ENCODE measurements at regions not wholly inside any gene's neighbourhood (a gene's known extent, or its start where the extent isn't known, plus 50 kb on each side); places are given as distances from the start of the nearest gene placed in this dataset.

DNA sequence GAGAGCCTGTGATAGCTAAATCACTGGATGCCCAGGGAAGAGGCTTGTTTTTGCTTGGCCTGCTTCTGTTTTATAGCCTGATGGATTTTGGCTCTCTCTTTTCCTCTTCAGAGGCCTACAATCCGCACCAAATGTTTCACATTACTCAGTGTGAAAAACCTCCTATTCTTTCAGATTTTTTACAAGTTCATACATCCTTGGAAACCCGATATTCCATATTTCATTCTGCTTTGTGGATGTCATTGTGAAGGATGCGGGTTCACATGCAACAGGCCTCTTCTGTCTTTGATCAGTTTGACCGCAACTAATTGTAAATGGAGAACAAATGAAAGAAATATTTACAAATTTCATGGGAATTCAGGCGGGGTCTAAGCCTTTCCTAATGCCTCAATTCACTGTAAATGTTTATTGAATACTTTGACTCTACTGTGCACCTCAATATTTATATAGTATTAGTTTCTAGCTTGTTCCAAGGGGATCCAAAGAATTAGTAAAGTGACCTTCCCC is 269.9 kb downstream of the DMRT2 start:
- Mint-ChIP-seq H3K27me3 (ENCODE audit: insufficient read depth) (no peaks in the 10 kb centered on the region; the same call in 1 of the 2 replicates), H3K27ac (no peak overlapping the region), H3K4me1 (ENCODE audit: low read depth) (no peaks in the 10 kb centered on the region), H3K9me3 (no peaks in the 10 kb centered on the region; the same call in none of the 2 replicates), H3K4me3 (no peak overlapping the region), H3K36me3 (ENCODE audit: low read depth) (no peaks in the 10 kb centered on the region)
- DNase-seq: no peak
- TF ChIP-seq, protein P1, sequence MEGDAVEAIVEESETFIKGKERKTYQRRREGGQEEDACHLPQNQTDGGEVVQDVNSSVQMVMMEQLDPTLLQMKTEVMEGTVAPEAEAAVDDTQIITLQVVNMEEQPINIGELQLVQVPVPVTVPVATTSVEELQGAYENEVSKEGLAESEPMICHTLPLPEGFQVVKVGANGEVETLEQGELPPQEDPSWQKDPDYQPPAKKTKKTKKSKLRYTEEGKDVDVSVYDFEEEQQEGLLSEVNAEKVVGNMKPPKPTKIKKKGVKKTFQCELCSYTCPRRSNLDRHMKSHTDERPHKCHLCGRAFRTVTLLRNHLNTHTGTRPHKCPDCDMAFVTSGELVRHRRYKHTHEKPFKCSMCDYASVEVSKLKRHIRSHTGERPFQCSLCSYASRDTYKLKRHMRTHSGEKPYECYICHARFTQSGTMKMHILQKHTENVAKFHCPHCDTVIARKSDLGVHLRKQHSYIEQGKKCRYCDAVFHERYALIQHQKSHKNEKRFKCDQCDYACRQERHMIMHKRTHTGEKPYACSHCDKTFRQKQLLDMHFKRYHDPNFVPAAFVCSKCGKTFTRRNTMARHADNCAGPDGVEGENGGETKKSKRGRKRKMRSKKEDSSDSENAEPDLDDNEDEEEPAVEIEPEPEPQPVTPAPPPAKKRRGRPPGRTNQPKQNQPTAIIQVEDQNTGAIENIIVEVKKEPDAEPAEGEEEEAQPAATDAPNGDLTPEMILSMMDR (IDR thresholded peaks at IDR 0.05): no peak

DNA sequence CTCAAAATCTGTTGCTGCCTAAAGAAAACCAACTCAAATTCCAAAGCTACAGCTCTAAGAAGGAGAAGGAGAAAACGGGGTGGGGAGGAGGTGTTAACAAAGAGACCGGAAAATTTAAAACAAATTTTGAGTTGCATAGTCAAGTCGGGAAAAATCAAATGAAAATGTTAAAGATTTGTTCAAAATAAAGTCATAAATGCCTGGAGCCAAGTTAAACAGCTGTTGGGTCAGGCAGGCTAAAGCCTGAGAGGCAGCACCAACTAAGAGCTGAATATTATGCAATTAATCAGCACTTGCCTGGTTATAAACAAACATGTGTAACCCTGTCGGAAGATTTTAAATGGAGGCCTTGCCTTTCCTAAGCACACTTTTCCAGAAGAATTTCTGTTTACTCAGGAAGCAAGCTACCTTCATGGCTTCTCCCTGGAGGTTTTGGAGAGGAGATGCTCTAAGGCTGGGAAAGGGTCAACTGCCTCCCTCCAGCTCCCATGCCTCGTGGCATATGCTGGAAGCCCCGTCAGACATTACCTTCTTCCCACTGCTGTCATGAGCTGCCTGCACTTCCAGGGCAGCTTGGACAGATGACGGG is 270.5 kb downstream of the DMRT2 start:
- Mint-ChIP-seq H3K4me3 (no peak overlapping the region), H3K27me3 (ENCODE audit: insufficient read depth) (no peaks in the 10 kb centered on the region; the same call in 1 of the 2 replicates), H3K27ac (no peak overlapping the region), H3K36me3 (ENCODE audit: low read depth) (no peaks in the 10 kb centered on the region), H3K4me1 (ENCODE audit: low read depth) (no peaks in the 10 kb centered on the region), H3K9me3 (no peaks in the 10 kb centered on the region; the same call in none of the 2 replicates)
- TF ChIP-seq, protein P1 (IDR thresholded peaks at IDR 0.05): no peak
- no peak for DNase-seq

DNA sequence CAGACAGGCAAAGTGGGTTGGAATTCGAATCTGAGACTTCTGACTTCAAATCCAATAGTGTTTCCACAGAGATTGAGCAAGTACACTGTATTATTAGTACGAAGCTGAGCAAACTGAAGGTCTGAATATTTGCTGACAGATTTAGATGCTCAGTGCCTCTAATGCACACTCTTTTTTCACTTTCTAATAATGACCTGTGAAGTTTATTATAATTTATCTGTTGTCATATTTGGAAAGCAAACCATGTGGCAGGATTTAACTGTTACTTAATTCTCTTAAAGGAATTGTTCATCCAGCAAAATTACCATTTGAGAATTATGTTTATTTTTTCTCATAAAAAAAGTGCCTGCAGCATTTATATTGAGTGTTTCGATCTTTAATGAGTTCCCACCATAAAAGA is 277.3 kb downstream of the DMRT2 start:
- Mint-ChIP-seq H3K27ac (no peak overlapping the region), H3K4me3 (no peak overlapping the region), H3K36me3 (ENCODE audit: low read depth) (no peaks in the 10 kb centered on the region), H3K4me1 (ENCODE audit: low read depth) (no peaks in the 10 kb centered on the region), H3K27me3 (ENCODE audit: insufficient read depth) (no peaks in the 10 kb centered on the region), H3K9me3 (no peaks in the 10 kb centered on the region; the same call in 1 of the 2 replicates)
- TF ChIP-seq, protein P1 (IDR thresholded peaks at IDR 0.05): no peak
- DNase-seq: no peak

DNA sequence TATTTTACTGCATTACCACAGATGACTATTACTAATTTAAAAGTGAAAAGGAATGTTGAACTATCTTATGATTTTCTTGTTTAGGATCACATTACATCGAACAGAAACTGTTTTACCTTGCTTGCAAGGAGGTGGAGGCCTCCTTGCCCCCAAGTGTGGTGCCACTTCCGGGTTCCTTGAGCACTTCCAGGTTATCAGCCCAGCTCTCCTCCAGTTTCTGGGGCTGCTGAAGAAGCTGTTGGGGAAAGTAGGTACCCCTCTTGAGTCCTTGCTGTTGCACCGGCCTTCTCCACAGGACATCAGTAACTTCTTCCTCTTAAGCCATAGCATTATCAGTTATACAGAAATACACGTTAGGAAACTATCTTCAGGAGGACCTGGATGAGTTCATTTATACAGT is 278.2 kb downstream of the DMRT2 start:
- Mint-ChIP-seq H3K9me3 (no peaks in the 10 kb centered on the region; the same call in 1 of the 2 replicates), H3K27ac (no peak overlapping the region), H3K4me3 (no peak overlapping the region), H3K4me1 (ENCODE audit: low read depth) (no peaks in the 10 kb centered on the region), H3K27me3 (ENCODE audit: insufficient read depth) (no peaks in the 10 kb centered on the region), H3K36me3 (ENCODE audit: low read depth) (no peaks in the 10 kb centered on the region)
- no peak for DNase-seq
- TF ChIP-seq, protein P1 (IDR thresholded peaks at IDR 0.05): no peak

DNA sequence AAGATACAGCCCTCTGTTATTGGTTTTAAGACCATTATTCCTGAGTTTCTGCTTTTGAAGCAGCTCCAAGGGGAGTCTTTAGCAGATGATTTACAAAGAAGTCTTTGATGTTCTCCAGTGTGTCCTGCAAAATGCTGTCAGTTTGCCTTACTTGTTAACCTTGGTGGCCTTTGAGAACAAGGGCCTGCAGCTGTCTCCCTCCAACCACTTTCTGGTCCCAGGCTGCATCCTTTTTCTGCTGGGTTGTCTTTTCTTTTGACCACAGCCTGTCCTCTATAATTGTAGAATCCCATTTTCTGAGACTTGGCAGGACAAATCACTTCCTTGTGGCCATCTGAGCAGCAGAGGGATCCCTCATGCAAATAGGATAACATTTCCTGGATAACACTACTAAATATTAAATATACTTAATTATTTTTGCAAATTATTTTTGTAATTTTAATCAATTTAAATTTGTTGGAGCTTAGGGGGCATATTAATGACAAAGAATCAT is 281.4 kb downstream of the DMRT2 start:
- Mint-ChIP-seq H3K4me3 (no peak overlapping the region), H3K9me3 (peaks cover 11% of the 10 kb centered on the region), H3K27me3 (ENCODE audit: insufficient read depth) (no peaks in the 10 kb centered on the region), H3K27ac (no peak overlapping the region), H3K36me3 (ENCODE audit: low read depth) (peaks cover 2% of the 10 kb centered on the region; the same call in 1 of the 2 replicates), H3K4me1 (ENCODE audit: low read depth) (no peaks in the 10 kb centered on the region)
- DNase-seq: no peak
- TF ChIP-seq, protein P1 (IDR thresholded peaks at IDR 0.05): no peak
